ENCODE measurements at regions not wholly inside any gene's neighbourhood (a gene's known extent, or its start where the extent isn't known, plus 50 kb on each side); places are given as distances from the start of the nearest gene placed in this dataset.

GRCh38 chr20:37598100-37598543 is 70.4 kb upstream of the BLCAP start:
- peaks cover 3% of the 10 kb centered on the region for H3K9me3 ChIP-seq (ENCODE audit: severe bottlenecking)
- peak overlapping the region; percentile 30 for H3K4me3 ChIP-seq (ENCODE audit: low read depth, low read length)
- no peaks in the 10 kb centered on the region for H3K36me3 ChIP-seq
- no peaks in the 10 kb centered on the region for H3K27me3 ChIP-seq (ENCODE audit: insufficient read depth, low read depth, severe bottlenecking)
- peak; percentile 90 for DNase-seq
- peak overlapping the region; percentile 83 for H3K27ac ChIP-seq
- TF ChIP-seq CTCF (IDR thresholded peaks at IDR 0.05; ENCODE audit: low read depth, low read length) = no peak

- Histone ChIP-seq H3K9me3 (ENCODE audit: severe bottlenecking) (peaks cover 3% of the 10 kb centered on the region), H3K36me3 (no peaks in the 10 kb centered on the region), H3K27me3 (ENCODE audit: insufficient read depth, low read depth, severe bottlenecking) (no peaks in the 10 kb centered on the region), H3K4me3 (ENCODE audit: low read depth, low read length) (no peak overlapping the region), H3K27ac (peak overlapping the region; percentile 83)
- no peak for TF ChIP-seq CTCF (IDR thresholded peaks at IDR 0.05; ENCODE audit: low read depth, low read length)
- DNase-seq = no peak
These were observed 69.3 kb upstream of the BLCAP start for GRCh38 chr20:37596890-37597536.

DNA sequence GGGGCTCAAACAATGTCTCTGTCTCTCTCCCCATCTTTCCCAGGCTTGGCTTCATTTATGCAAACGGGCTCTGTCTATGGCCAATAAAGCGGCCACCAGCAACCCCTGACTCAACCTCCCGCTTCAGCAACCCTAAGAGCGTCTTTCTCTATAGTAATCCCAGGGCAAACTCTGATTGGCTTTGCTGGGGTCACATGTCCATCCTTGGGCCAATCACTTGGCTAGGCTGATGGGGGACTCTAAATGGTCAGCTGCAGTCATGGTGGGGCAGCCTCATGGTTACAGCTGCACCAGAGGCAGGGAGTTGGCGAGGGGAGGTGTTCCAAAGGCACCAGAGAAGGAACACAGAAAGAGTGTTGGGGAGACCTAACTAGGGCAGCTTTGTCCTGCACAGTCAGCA is 68.5 kb upstream of the BLCAP start:
- no peak overlapping the region for H3K4me3 ChIP-seq (ENCODE audit: low read depth, low read length)
- H3K9me3 ChIP-seq (ENCODE audit: severe bottlenecking) = peaks cover 3% of the 10 kb centered on the region
- no peak overlapping the region for H3K27ac ChIP-seq
- no peaks in the 10 kb centered on the region for H3K36me3 ChIP-seq
- no peaks in the 10 kb centered on the region for H3K27me3 ChIP-seq (ENCODE audit: insufficient read depth, low read depth, severe bottlenecking)
- no peak for TF ChIP-seq CTCF (IDR thresholded peaks at IDR 0.05; ENCODE audit: low read depth, low read length)
- DNase-seq = no peak

DNA sequence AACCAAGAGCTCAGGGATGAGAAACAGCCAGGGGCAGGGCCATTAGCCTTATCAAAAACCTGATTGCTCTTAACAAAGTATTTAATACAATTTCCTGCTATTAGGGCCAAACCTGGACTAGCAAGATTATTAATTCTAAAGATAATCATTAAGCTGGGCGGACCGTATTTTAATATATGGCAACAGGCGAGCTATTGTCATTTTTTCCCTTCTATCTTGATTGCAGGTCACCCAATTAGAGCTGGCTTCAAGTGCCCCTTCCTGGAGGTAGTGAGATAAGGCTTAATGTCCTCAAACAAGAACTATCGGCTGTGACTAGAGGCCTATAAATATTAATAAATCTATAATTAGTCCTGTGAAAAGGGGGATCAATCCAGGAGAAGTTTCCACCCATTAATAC is 66.0 kb upstream of the BLCAP start:
- Histone ChIP-seq H3K9me3 (ENCODE audit: severe bottlenecking) (peaks cover 3% of the 10 kb centered on the region), H3K27ac (no peak overlapping the region), H3K4me3 (ENCODE audit: low read depth, low read length) (no peak overlapping the region), H3K36me3 (no peaks in the 10 kb centered on the region), H3K27me3 (ENCODE audit: insufficient read depth, low read depth, severe bottlenecking) (no peaks in the 10 kb centered on the region)
- DNase-seq = no peak
- TF ChIP-seq CTCF (IDR thresholded peaks at IDR 0.05; ENCODE audit: low read depth, low read length) = no peak

- no peak for TF ChIP-seq CTCF (IDR thresholded peaks at IDR 0.05; ENCODE audit: low read depth, low read length)
- H3K27me3 ChIP-seq (ENCODE audit: insufficient read depth, low read depth, severe bottlenecking) = no peaks in the 10 kb centered on the region
- H3K4me3 ChIP-seq (ENCODE audit: low read depth, low read length) = no peak overlapping the region
- H3K9me3 ChIP-seq (ENCODE audit: severe bottlenecking) = no peaks in the 10 kb centered on the region
- DNase-seq = no peak
- no peaks in the 10 kb centered on the region for H3K36me3 ChIP-seq
- H3K27ac ChIP-seq = no peak overlapping the region
These were observed 63.3 kb upstream of the BLCAP start for GRCh38 chr20:37590938-37591490.

- no peak for TF ChIP-seq CTCF (IDR thresholded peaks at IDR 0.05; ENCODE audit: low read depth, low read length)
- H3K27ac ChIP-seq = no peak overlapping the region
- no peaks in the 10 kb centered on the region for H3K27me3 ChIP-seq (ENCODE audit: insufficient read depth, low read depth, severe bottlenecking)
- no peaks in the 10 kb centered on the region for H3K9me3 ChIP-seq (ENCODE audit: severe bottlenecking)
- H3K36me3 ChIP-seq = no peaks in the 10 kb centered on the region
- DNase-seq = no peak
- H3K4me3 ChIP-seq (ENCODE audit: low read depth, low read length) = no peak overlapping the region
These were observed 58.4 kb upstream of the BLCAP start for GRCh38 chr20:37586078-37586477.
